Stimulated activated CD4-positive, alpha-beta T cell treated with anti-CD3 and anti-CD28 coated beads, Interleukin-4, amount 100 ng/mL, for 48 hours (primary cell): ENCODE measurements at regions not wholly inside any gene's neighbourhood (a gene's known extent, or its start where the extent isn't known, plus 50 kb on each side); places are given as distances from the start of the nearest gene placed in this dataset.

Source experiments
- DNase-seq, 2 donors: peaks; one replicate each; pipeline ENCODE4 v3.0.0-alpha.2; 2020; ENCODE audit warnings: low read depth in 2 of 2

DNA sequence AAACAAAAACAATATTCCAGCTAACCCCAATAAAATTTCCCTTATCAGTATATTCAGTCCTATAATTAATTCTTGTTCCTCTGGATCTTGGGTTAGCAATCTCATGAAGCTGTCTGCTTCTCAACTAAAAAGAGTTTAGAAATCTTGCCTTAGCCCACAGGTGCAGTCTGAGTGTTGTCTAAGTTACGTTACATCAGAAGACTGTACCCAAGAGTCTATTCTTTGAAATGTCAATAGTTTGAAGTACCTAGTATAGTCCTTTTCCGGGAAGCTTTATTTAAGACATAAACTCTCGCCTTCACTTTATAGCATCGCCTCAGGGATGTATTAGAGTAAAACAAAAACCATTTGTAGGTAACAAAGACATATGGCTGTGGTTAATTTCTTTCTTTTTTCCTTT lies 465.1 kb downstream of the FUT8 start:
- DNase-seq: no peak

- DNase-seq: no peak
These were observed 466.1 kb downstream of the FUT8 start for GRCh38 chr14:65878586-65878985.

DNA sequence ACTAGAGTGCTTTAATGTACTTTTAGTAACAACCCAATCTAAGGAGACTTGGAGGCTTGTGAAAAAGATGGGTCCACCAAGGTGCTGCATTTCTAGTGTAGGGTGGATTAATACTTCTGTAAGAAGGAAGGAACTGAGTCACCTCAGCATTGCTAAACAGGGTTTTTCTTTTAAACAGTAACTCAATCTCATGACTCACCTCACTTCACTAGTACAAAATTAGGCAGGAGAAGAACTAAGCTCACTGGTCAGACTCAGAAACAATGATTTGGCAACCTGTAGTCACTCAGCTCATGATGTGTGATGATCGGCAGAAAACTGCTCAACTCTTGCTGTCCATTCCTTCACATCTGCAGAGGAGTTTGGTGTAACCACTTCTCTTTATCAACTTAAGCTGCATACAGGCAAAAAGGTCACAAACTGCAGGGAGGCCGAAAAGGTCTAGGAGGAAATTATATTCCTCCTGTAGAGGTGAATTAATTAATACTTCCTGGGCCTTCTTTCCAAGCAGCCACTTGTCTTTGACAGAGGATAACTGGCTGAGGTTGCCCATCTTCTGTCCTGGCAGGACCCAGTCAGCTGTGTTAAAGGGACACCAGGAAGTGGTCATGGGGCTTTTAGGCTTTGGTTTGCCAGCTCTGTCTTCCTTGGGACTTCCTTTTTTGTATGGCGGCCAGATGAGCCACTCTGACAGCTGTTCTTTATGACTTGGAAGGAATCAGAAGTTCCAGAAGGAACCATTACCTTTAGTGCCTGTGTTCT lies 466.9 kb downstream of the FUT8 start:
- no peak for DNase-seq

DNA sequence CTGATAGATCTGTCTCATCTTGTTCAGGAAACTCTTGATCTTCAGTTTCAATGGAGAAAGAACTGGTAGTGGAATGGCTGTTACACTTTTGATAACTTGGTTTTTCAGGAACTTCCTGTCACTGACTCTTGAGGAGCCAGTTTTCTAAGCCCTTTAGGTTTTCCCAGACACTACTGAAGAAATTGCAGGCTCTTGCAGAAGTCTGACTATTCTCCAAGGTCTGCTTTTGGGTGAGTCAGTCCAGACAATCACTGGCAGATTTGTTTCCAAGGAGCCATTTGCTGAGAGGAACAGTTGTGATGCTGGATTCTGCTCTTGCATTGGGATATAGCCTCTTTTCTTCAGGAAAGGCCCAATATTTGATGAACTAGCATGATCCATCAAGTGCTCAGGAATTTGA lies 468.0 kb downstream of the FUT8 start:
- no peak for DNase-seq

GRCh38 chr14:65881642-65882041 lies 469.1 kb downstream of the FUT8 start:
- DNase-seq: no peak

DNA sequence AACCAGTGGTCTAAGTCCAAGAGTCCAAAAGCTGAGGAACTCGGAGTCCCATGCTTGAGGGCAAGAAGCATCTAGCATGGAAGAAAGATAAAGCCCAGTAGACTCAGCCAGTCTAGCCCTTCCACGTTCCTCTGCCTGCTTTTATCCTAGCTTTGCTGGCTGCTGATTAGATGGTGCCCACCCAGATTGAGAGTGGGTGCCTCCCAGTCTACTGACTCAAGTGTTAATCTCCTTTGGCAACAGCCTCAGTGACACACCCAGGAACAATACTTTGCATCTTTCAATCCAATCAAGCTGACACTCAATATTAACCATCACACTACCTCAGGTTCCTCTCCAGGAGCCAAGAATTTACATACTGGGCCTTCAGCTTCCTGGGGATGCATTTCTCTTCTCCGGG lies 476.1 kb downstream of the FUT8 start:
- DNase-seq: no peak

DNA sequence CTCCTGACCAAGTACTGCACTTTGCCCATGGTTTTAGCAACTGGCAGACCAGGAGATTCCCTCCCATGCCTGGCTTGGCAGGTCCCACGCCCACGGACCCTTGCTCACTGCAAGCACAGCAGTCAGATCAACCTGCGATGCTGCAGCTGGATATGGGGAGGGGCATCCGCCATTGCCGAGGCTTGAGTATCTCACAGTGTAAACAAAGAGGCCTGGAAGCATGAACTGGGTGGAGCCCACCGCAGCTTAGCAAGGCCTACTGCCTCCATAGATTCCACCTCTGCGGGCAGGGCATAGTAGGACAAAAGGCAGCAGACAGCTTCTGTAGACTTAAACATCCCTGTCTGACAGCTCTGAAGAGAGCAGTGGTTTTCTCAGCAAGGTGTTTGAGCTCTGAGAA lies 479.8 kb downstream of the FUT8 start:
- no peak for DNase-seq

DNA sequence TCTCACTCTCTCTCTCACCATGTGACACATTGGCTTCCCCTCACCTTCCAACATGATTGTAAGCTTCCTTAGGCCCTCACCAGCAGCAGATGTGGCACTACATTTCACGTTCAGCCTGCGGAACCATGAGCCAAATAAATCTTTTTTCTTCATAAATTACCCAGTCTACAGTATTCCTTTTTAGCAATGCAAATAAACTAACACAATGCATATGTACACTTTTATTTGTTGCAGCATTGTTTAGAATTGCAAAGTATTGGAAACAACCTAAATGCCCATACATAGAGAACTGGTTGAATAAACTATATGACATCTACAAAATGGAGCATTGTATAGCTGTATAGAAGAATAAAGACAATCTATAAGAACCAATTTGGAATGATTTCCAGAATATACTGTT lies 487.6 kb downstream of the FUT8 start:
- no peak for DNase-seq

DNA sequence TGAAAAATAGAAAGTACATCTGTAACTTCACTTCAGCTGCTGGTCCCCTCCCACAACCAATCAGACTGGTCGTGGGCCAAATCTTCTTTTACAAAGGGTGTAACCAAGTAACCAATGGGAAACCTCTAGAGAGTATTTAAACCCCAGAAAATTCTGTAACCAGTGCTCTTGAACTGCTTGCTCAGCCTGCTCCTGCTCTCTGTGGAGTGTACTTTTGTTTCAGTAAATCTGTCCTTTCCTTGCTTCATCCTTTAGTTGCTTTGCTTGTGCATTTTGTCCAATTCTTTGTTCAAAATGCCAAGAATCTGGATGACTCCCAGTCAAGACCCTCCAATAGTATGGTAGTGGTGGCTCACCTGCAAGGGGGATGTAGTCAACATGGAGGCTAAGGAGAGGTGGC lies 489.1 kb downstream of the FUT8 start:
- DNase-seq: no peak

DNA sequence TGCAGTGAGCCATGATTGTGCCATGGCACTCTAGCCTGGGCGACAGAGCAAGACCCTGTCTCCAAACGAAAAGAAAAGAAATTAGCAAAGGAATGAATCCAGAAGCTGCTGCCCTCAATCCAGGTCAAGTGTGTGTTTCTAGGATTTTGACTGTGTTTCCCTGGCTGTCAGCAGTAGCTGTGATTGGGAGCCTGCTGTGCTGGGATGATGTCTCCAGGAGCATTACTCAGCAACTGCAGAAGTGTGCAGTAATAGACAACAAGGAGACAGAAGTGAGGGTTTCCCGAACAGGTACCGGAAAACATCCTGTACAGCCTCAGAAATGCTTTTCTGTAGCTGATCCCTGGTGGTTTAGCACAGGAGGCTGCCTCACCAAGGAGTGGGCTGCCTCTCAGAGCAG lies 492.5 kb downstream of the FUT8 start:
- no peak for DNase-seq

- no peak for DNase-seq
These were observed 493.8 kb downstream of the FUT8 start for GRCh38 chr14:65906344-65906743.

- DNase-seq: no peak
These were observed 494.4 kb downstream of the FUT8 start for GRCh38 chr14:65906948-65907347.

DNA sequence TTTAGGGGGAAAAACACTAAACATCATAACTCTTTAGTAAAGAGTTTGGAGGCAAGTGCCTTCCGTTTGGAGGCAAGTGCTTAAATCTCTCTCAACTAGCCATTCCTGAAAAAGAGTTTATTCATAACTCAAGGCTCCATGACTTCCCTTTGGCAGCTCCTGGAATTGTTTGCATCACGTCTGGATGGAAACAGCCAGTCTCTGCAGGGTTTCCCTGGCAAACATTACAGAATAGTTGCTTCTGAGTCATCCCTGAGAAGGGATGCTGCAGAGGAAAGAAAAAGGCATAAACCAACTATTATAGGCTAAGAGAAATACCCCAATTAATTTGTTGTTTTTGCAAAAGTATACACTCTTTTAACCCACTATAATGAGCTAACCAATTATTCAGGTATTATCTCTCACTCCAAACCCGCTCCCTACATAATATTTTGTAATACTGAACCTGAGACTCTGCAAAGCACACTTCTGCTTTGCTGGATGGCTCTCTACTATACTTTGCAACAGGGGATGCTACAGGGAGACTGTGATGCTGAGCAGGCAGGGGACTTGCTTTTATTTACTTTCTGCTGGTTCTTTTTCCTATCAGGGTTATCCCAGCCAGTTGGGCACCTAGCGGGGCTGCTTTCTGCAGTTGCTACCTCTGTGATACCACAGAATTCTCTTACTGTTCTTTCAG lies 497.7 kb downstream of the FUT8 start:
- no peak for DNase-seq

- DNase-seq: no peak
These were observed 502.6 kb downstream of the FUT8 start for GRCh38 chr14:65915125-65915524.

DNA sequence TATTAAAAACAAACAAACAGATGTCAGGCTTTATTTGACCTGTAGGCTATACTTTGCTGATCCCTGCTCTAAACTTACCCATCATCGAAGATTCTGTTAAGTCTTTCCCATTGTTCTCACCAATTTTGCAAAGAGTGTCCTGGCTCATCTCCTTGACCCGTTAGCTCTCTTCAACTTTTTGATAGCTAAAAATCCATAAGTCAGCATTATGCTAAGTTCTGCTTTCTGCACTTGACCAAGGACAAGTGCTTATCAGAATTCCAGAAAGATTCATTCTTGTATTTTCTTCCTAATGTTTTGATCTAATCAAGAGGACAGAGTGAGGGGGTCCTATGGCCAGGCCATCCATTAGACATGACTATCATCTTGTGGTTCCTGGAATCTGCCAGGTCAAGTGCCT lies 503.5 kb downstream of the FUT8 start:
- DNase-seq: no peak

GRCh38 chr14:65920996-65921395 lies 508.5 kb downstream of the FUT8 start:
- DNase-seq: no peak

DNA sequence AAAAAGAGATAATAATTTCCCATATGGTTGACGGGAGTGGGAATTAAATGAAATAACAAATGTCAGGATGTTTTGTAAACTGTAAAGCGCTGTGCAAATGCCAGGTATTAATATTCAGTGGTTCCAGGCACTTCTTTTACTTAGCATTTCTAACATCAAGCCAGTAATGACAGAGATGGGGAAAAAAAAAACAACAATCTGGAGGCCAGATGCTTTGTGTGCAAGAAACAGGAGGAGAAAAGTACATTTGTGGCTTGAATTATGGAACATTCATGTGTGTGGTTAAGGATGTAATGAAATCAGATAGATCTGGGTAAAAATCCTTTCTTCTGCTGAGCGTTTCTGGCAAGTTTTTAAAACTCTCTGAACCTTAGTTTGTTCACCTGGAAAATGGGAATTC lies 509.6 kb downstream of the FUT8 start:
- DNase-seq: no peak

DNA sequence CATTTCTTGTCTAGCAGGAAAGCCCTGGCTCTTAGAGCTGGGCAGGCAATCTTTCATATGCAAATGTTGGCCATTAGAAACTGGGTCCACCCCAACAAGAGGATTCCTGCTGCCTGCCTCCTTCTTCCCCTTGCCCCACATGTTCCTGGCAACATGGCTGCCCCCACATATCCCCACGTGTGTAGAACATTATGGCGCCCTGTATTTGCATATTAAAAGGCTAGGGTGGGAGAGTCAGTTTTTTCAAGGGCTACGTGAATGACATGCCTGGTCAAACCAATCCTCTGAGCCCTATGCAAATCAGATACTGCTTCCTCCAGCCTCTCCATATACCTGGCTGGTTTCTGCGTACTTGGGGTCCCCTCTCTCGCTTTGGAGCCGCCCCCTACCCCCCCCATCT lies 514.0 kb downstream of the FUT8 start:
- no peak for DNase-seq

- DNase-seq: no peak
These were observed 514.6 kb downstream of the FUT8 start for GRCh38 chr14:65926935-65927700.

DNA sequence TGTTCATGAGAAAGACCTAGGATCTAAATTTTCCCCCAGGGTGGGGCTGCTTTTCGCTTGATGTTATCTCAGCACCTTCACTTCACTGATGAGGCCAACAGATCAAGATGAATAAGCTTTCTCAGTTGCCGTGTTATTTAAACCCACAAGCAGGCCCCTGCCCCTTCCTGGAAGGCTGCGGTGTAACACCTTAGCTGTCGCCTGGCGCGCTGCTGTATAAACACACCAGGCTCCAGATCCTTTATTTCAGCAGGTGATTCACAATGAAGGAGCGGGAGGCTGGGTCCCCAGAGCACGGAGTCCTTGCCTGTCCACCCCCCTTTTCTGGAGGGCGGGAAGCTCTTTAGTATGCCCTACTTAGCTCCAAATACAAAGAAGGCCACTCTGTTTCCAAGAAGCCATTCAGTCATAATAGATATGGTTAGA lies 515.4 kb downstream of the FUT8 start:
- DNase-seq: peak; percentile 65 to 75

GRCh38 chr14:65928995-65929394 lies 516.5 kb downstream of the FUT8 start:
- no peak for DNase-seq

GRCh38 chr14:65933400-65934069 lies 521.0 kb downstream of the FUT8 start:
- no peak for DNase-seq
